ENCODE measurements at regions not wholly inside any gene's neighbourhood (a gene's known extent, or its start where the extent isn't known, plus 50 kb on each side); places are given as distances from the start of the nearest gene placed in this dataset.

- no peak overlapping the region for H2BK5ac ChIP-seq (ENCODE audit: low read depth, low read length, poor library complexity, severe bottlenecking)
- no peak overlapping the region for H3K4ac ChIP-seq (ENCODE audit: low read depth, low read length)
- no peak overlapping the region for H3K4me3 ChIP-seq (ENCODE audit: insufficient read depth, low read depth, low read length)
- ChIA-PET POLR2A (ENCODE audit: unreplicated experiment) (no interaction called here), CTCF (no interaction called here)
- no peak overlapping the region for H3K4me2 ChIP-seq (ENCODE audit: low read depth, low read length)
- H4K8ac ChIP-seq (ENCODE audit: low read depth in 2 of 2, low read length in 2 of 2), result no peak overlapping the region
- no peak overlapping the region for H2BK15ac ChIP-seq (ENCODE audit: low read depth, low read length)
- no peak overlapping the region for H3K23ac ChIP-seq (ENCODE audit: low read depth, low read length)
- no peaks in the 10 kb centered on the region for H3K27me3 ChIP-seq (ENCODE audit: control insufficient read depth, insufficient read depth, low read length)
- no peak overlapping the region for H2BK20ac ChIP-seq (ENCODE audit: low read depth, low read length)
- H4K5ac ChIP-seq (ENCODE audit: low read depth, low read length), result no peak overlapping the region
- no peak overlapping the region for H3K9ac ChIP-seq (ENCODE audit: low read depth, low read length)
- no peak overlapping the region for H3K18ac ChIP-seq (ENCODE audit: low read depth, low read length)
- dilution Hi-C loops (cut with HindIII; ENCODE audit: low sequenced_read_pairs, unreplicated experiment), result no loop called here
- TF ChIP-seq CEBPB (IDR thresholded peaks at IDR 0.05; ENCODE audit: low read depth, low read length), result no peak
- TF ChIP-seq POLR2A (IDR thresholded peaks at IDR 0.05; ENCODE audit: low read depth, low read length), result no peak
- no peak for TF ChIP-seq CTCF (conservative IDR thresholded peaks at IDR 0.05; ENCODE audit: low read depth, low read length)
- no peak for TF ChIP-seq MXI1 (IDR thresholded peaks at IDR 0.05; ENCODE audit: borderline replicate concordance, low read depth, low read length)
- no peak for TF ChIP-seq SMC3 (IDR thresholded peaks at IDR 0.05; ENCODE audit: low read depth, low read length)
- no peak for TF ChIP-seq MAZ (IDR thresholded peaks at IDR 0.05; ENCODE audit: borderline replicate concordance, low read depth, low read length)
- no peak for TF ChIP-seq RAD21 (IDR thresholded peaks at IDR 0.05; ENCODE audit: low read length)
- no peak for TF ChIP-seq CHD1 (IDR thresholded peaks at IDR 0.05; ENCODE audit: low read depth, low read length)
- no peak for TF ChIP-seq MAFK (IDR thresholded peaks at IDR 0.05; ENCODE audit: low read depth, low read length)
- TF ChIP-seq RFX5 (IDR thresholded peaks at IDR 0.05; ENCODE audit: low read depth, low read length), result no peak
- no peak for TF ChIP-seq RCOR1 (IDR thresholded peaks at IDR 0.05; ENCODE audit: insufficient replicate concordance, low read length)
- no peak for TF ChIP-seq FOS (IDR thresholded peaks at IDR 0.05; ENCODE audit: low read depth, low read length)
- TF ChIP-seq ELK1 (IDR thresholded peaks at IDR 0.05; ENCODE audit: borderline replicate concordance, low read depth, low read length), result no peak
- no peak for TF ChIP-seq USF2 (IDR thresholded peaks at IDR 0.05; ENCODE audit: low read depth, low read length)
- no peak for TF ChIP-seq BHLHE40 (IDR thresholded peaks at IDR 0.05; ENCODE audit: low read depth, low read length)
- TF ChIP-seq NFE2L2 (IDR thresholded peaks at IDR 0.05; ENCODE audit: low read depth, low read length), result no peak
- no peaks in the 10 kb centered on the region for H3K36me3 ChIP-seq (ENCODE audit: control insufficient read depth, insufficient read depth, low read length)
- H3K56ac ChIP-seq (ENCODE audit: extremely low read depth, insufficient read depth, low read length), result no peak overlapping the region
- H3K27ac ChIP-seq (ENCODE audit: insufficient read depth, low read length), result no peak overlapping the region
- no peaks in the 10 kb centered on the region for H3K4me1 ChIP-seq (ENCODE audit: control insufficient read depth, insufficient read depth, low read length)
- DNase-seq (no peak), ATAC-seq (ENCODE audit: low read depth) (no peak)
- H3K79me1 ChIP-seq (ENCODE audit: low read depth in 1 of 2, low read length in 2 of 2), result no peaks in the 10 kb centered on the region
- intact Hi-C loops (cut with micrococcal nuclease), result no loop called here
- no peaks in the 10 kb centered on the region for H4K20me1 ChIP-seq (ENCODE audit: insufficient read depth, low read length)
- no CpG with 5 or more reads among the region's 3 CpGs for WGBS, 2 experiments (ENCODE audit: extremely low coverage in 2 of 2, insufficient read length in 1 of 2)
- no peak overlapping the region for H3K14ac ChIP-seq (replicated peaks; ENCODE audit: low read depth, low read length)
- no peak overlapping the region for H2AK5ac ChIP-seq (ENCODE audit: low read depth, low read length)
- H4K91ac ChIP-seq (ENCODE audit: insufficient read depth, low read depth, low read length), result no peak overlapping the region
- no TSS peak for BruUV-seq (replicated peaks)
- no peak overlapping the region for H2BK120ac ChIP-seq (ENCODE audit: low read depth, low read length)
- no peaks in the 10 kb centered on the region for H3K9me1 ChIP-seq (ENCODE audit: insufficient read depth, low read length)
- H3K9me3 ChIP-seq (ENCODE audit: control insufficient read depth, insufficient read depth, low read length), result peaks cover 2% of the 10 kb centered on the region; the same call in 1 of the 2 replicates
- H2AK9ac ChIP-seq (replicated peaks; ENCODE audit: low read depth, low read length, poor library complexity), result no peak overlapping the region
- no peak overlapping the region for H2AFZ ChIP-seq (replicated peaks; ENCODE audit: low read length, poor library complexity)
- in situ Hi-C loops (cut with MboI; ENCODE audit: low sequenced_read_pairs), result no loop called here
These were observed 562.7 kb upstream of the NRSN1 start for GRCh38 chr6:23563323-23563722.
